AG04449 (cell line): ENCODE measurements at regions not wholly inside any gene's neighbourhood (a gene's known extent, or its start where the extent isn't known, plus 50 kb on each side); places are given as distances from the start of the nearest gene placed in this dataset.

Source experiments
- CTCF ChIA-PET: fragments of 350-600 bp; formaldehyde crosslinking; extraction: SDS; loops from one replicate; lab custom pipeline; 2021; ENCODE audit warnings: antibody characterized with exemption; lab: Yijun Ruan, JAX
- POLR2A ChIA-PET: fragments of 400-600, 350-600 bp; formaldehyde crosslinking; extraction: SDS; loops from one replicate; lab custom pipeline; 2020; ENCODE audit warnings: antibody characterized with exemption, inconsistent platforms; lab: Yijun Ruan, JAX
- DNase-seq: peaks from one replicate; pipeline ENCODE4 v3.0.0-alpha.2; 2010; ENCODE audit warnings: low read depth, low spot score
- H3K4me3 ChIP-seq: 2 replicates; pipeline ENCODE4 v1.5.1; 2011; ENCODE audit warnings: low read depth, mild to moderate bottlenecking, control low read depth, low read length
- CTCF ChIP-seq: IDR thresholded peaks from one replicate; pipeline ENCODE4 v1.5.1; 2011; ENCODE audit warnings: mild to moderate bottlenecking, moderate library complexity, low read length, control low read depth, inconsistent platforms; ENCODE audit not compliant: insufficient read depth; ENCODE audit errors: missing control alignments

- no peak overlapping the region for H3K4me3 ChIP-seq
- TF ChIP-seq CTCF = no peak
- POLR2A ChIA-PET = no interaction called here
- CTCF ChIA-PET = no interaction called here
- no peak for DNase-seq
Measured at GRCh38 chr2:13923823-13924222, 708.7 kb upstream of the LRATD1 start.

GRCh38 chr2:13942111-13942510 is 690.4 kb upstream of the LRATD1 start:
- POLR2A ChIA-PET = no interaction called here
- TF ChIP-seq CTCF = no peak
- CTCF ChIA-PET = no interaction called here
- no peak for DNase-seq
- H3K4me3 ChIP-seq = no peak overlapping the region

GRCh38 chr2:13950761-13951160 is 681.8 kb upstream of the LRATD1 start:
- no peak for DNase-seq
- H3K4me3 ChIP-seq = no peak overlapping the region
- ChIA-PET CTCF (no interaction called here), POLR2A (no interaction called here)
- no peak for TF ChIP-seq CTCF

DNA sequence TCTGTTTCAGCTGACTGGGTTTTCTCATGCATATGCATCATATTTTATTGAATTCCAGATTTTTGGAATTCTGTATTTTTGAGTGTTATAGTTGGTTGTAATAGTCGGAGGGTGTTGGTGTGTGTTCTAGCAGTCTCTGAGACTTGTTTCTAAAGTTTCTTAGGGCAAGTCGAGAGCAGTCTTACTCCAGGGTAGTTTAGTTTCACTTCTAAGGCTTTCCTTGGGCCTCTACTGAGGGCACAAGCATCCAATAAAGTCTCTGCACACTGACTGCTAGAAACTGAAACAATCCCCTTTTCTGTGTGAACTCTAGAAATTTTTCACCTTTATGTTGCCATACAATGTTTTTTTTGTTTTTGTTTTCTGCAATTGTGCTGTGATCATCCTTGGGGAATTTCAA is 663.7 kb upstream of the LRATD1 start:
- POLR2A ChIA-PET = no interaction called here
- TF ChIP-seq CTCF = no peak
- no peak overlapping the region for H3K4me3 ChIP-seq
- DNase-seq = no peak
- CTCF ChIA-PET = no interaction called here

DNA sequence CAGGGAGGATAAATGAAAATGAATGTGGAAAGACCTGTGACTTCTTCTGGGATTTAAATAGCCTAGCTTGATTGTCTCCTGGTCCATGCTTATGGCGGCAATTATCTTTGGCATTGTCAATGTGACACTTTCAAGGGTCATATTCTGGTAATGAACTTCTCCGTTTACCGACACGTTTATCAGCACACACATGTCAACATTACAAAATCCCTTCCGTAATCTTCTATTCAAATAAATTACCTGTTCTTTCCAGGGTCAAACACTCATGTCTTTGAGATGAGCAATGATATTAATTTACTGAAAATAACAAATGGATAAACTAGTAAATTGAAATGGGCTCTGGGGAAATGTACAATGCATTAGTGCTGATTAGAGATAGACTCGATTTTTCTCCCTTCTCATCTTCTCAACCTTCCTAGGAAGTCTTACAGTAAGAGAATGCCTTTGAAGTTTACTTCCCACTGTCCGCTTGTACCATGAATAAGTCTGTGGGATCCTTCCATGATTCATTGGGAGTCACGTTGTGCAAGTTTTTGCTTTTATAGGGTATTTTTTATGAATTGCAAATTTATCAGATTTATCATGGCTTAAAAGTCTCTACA is 646.3 kb upstream of the LRATD1 start:
- DNase-seq = no peak
- ChIA-PET CTCF (no interaction called here), POLR2A (no interaction called here)
- no peak for TF ChIP-seq CTCF
- no peak overlapping the region for H3K4me3 ChIP-seq

- ChIA-PET POLR2A (no interaction called here), CTCF (no interaction called here)
- DNase-seq = no peak
- TF ChIP-seq CTCF = no peak
- H3K4me3 ChIP-seq = no peak overlapping the region
Measured at GRCh38 chr2:13996527-13996926, 636.0 kb upstream of the LRATD1 start.
